ENCODE measurements at regions not wholly inside any gene's neighbourhood (a gene's known extent, or its start where the extent isn't known, plus 50 kb on each side); places are given as distances from the start of the nearest gene placed in this dataset.
A peak's percentile ranks its signal among the peaks of the same experiment; 100 is the strongest.
"Not testable (repeated sequence)": the region's sequence is repeated elsewhere in the genome, so short reads cannot be mapped to it uniquely, and the experiment has no call there.

GRCh38 chr12:14240873-14241220 is 124.6 kb upstream of the ATF7IP start:
- no peak overlapping the region for H3K4me3 ChIP-seq
- H3K9me3 ChIP-seq: peaks cover 27% of the 10 kb centered on the region
- DNase-seq (no peak), ATAC-seq (no peak)
- TF ChIP-seq CTCF (IDR thresholded peaks at IDR 0.05): no peak
- intact Hi-C loops (cut with DNase I, micrococcal nuclease): no loop called here
- H3K36me3 ChIP-seq (ENCODE audit: low read depth): no peaks in the 10 kb centered on the region
- peaks cover 2% of the 10 kb centered on the region for H3K4me1 ChIP-seq (ENCODE audit: low read depth)

DNA sequence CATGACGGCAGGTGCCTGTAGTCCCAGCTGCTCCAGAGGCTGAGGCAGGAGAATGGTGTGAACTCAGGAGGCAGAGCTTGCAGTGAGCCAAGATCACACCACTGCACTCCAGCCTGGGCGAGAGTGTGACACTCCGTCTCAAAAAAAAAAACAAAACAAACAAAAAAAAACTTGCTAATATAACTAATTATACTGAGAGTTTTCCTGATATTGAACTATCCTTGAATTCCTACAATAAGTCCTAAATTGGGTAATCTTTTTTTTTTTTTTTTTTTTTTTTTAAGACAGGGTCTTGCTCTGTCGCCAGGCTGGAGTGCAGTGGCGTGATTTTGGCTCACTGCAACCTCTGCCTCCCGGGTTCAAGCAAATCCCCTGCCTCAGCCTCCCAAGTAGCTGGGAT is 122.7 kb upstream of the ATF7IP start:
- H3K9me3 ChIP-seq: peaks cover 22% of the 10 kb centered on the region
- intact Hi-C loops (cut with DNase I, micrococcal nuclease); H3K36me3 ChIP-seq (ENCODE audit: low read depth); ATAC-seq; DNase-seq; H3K4me3 ChIP-seq; H3K4me1 ChIP-seq (ENCODE audit: low read depth): not testable (repeated sequence)

- ATAC-seq (no peak), DNase-seq (no peak)
- intact Hi-C loops (cut with DNase I, micrococcal nuclease): no loop called here
- Histone ChIP-seq H3K4me3 (no peak overlapping the region), H3K36me3 (ENCODE audit: low read depth) (no peaks in the 10 kb centered on the region), H3K9me3 (peaks cover 22% of the 10 kb centered on the region), H3K4me1 (ENCODE audit: low read depth) (peaks cover 2% of the 10 kb centered on the region)
- TF ChIP-seq CTCF (IDR thresholded peaks at IDR 0.05): no peak
These were observed 121.5 kb upstream of the ATF7IP start for GRCh38 chr12:14243941-14244340.

DNA sequence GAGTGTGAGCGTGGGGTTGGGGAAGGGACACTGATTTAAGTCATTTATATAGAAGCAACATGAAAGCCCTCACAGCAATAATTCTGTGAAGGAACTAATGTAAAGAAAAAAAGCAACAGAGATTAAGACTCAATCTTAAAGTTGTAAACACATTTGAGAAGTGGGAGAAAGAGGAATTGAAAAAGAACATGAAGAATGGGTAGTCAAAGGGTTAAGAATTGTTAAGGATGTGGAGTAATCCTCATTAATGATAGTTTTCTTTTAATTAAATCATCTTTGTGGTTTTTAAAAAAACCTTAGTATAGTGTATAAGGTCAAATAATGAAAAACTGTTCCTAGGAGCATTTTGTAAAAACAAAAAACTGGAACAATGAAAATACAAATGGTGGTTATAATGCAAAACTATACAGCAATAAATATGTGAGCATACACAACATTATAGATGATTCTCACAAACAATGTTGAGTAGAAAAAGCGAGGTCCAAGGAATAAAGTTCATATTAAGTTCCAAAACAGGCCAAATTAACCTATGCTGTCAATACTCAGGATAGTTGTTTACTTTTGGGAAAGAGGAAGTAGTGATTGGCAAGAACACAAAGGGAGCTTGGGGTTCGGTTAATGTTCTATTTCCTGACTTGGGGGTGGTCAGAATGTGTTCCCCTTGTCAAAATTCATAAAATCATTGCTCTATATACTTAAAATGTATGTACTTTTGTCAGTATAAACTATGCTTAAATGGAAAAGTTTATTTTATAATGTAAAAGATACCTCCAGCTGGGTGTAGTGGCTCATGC is 120.4 kb upstream of the ATF7IP start:
- TF ChIP-seq CTCF (IDR thresholded peaks at IDR 0.05): no peak
- Histone ChIP-seq H3K36me3 (ENCODE audit: low read depth) (no peaks in the 10 kb centered on the region), H3K9me3 (peaks cover 22% of the 10 kb centered on the region), H3K4me3 (no peak overlapping the region), H3K4me1 (ENCODE audit: low read depth) (no peaks in the 10 kb centered on the region)
- DNase-seq (no peak), ATAC-seq (no peak)
- intact Hi-C loops (cut with DNase I, micrococcal nuclease): no loop called here

DNA sequence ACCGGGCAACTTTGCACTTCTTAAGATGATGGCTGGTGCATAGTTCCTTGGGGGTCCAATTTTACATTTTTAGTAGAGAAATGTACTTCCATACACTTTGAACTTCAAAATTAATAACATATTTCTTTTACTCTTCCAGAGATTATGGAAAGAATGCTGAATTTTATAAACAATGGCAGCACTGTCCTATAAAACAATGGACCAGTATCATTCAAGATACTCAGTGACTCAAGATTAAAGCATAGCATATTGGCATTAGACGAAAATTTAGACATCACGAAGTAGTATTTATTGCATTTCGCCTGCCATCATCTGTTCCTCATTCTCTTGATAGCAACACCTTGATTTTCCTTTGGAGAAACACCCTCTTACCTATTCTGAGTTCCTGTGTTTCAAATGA is 118.3 kb upstream of the ATF7IP start:
- Histone ChIP-seq H3K36me3 (ENCODE audit: low read depth) (no peaks in the 10 kb centered on the region), H3K4me1 (ENCODE audit: low read depth) (no peaks in the 10 kb centered on the region), H3K4me3 (no peak overlapping the region), H3K9me3 (peaks cover 17% of the 10 kb centered on the region)
- DNase-seq (no peak), ATAC-seq (no peak)
- intact Hi-C loops (cut with DNase I, micrococcal nuclease): no loop called here
- no peak for TF ChIP-seq CTCF (IDR thresholded peaks at IDR 0.05)

DNA sequence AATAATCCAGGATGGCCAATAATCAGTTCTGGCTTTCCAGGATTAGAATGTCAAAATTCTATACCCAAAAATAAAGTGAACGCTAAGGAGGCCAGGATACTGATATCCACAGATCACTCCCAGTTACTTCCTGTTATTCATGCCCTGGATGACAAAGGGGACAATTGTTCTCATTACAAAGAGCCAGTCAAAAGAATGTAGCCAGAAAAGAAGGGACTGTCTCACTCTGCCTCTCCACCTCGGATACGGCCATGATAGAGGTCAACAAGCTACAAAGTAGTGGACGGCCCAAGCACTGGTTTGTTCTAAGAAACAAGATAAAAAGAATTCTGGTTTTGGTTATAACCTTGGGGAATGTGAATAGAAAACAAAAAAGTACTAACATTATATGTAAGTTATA is 116.1 kb upstream of the ATF7IP start:
- no peak for TF ChIP-seq CTCF (IDR thresholded peaks at IDR 0.05)
- no peaks in the 10 kb centered on the region for H3K36me3 ChIP-seq (ENCODE audit: low read depth)
- H3K9me3 ChIP-seq: no peaks in the 10 kb centered on the region
- H3K4me1 ChIP-seq (ENCODE audit: low read depth): no peaks in the 10 kb centered on the region
- intact Hi-C loops (cut with DNase I, micrococcal nuclease): no loop called here
- ATAC-seq (peak; percentile 65), DNase-seq (no peak)
- no peak overlapping the region for H3K4me3 ChIP-seq
